ENCODE measurements at regions not wholly inside any gene's neighbourhood (a gene's known extent, or its start where the extent isn't known, plus 50 kb on each side); places are given as distances from the start of the nearest gene placed in this dataset.

DNA sequence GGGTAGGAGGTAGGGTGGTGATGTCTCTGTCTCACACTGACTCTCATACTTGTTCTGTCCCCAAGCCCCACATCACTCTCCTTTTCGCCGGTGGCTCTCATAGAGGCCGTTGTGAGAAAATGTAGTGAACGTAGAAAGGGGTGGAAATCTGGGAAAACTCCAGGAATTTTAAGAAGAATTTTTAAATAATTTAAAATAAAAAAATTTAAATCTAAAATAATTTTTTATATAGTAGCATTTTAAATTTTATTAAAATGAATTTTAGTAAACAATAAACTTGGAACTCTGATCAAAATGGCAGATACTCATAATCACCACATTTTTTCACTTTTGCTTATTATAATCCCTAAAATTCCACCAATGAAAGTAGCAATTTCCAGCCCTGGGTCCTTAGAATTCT lies 473.6 kb upstream of the ZFHX3 start:
- no peak for DNase-seq (ENCODE audit: extremely low spot score)
- TF ChIP-seq, protein P1, sequence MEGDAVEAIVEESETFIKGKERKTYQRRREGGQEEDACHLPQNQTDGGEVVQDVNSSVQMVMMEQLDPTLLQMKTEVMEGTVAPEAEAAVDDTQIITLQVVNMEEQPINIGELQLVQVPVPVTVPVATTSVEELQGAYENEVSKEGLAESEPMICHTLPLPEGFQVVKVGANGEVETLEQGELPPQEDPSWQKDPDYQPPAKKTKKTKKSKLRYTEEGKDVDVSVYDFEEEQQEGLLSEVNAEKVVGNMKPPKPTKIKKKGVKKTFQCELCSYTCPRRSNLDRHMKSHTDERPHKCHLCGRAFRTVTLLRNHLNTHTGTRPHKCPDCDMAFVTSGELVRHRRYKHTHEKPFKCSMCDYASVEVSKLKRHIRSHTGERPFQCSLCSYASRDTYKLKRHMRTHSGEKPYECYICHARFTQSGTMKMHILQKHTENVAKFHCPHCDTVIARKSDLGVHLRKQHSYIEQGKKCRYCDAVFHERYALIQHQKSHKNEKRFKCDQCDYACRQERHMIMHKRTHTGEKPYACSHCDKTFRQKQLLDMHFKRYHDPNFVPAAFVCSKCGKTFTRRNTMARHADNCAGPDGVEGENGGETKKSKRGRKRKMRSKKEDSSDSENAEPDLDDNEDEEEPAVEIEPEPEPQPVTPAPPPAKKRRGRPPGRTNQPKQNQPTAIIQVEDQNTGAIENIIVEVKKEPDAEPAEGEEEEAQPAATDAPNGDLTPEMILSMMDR (IDR thresholded peaks at IDR 0.05; ENCODE audit: control extremely low read depth, extremely low read depth, low read depth, missing control alignments) = no peak
- CTCF ChIA-PET = no interaction called here
- POLR2A ChIA-PET = no interaction called here

DNA sequence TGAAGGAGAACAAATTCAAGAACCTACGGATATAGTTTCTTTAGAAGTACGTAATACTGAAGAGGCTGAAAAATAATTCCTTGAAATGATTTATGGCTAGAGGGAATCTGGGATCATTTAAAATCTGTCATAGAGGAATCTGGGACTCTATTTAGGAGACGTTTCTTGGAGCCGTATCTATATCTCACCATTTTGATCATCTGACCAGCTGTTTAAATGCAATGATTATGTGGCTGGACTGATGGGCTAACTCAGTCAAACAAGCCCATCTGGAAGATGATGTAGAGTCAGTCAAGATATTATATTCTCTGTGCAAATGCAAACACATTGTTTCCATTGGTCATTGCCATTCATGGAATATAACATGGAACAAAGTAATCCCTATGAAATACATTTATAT lies 467.7 kb upstream of the ZFHX3 start:
- POLR2A ChIA-PET = no interaction called here
- TF ChIP-seq, protein P1 (IDR thresholded peaks at IDR 0.05; ENCODE audit: control extremely low read depth, extremely low read depth, low read depth, missing control alignments) = no peak
- DNase-seq (ENCODE audit: extremely low spot score) = no peak
- CTCF ChIA-PET = no interaction called here

DNA sequence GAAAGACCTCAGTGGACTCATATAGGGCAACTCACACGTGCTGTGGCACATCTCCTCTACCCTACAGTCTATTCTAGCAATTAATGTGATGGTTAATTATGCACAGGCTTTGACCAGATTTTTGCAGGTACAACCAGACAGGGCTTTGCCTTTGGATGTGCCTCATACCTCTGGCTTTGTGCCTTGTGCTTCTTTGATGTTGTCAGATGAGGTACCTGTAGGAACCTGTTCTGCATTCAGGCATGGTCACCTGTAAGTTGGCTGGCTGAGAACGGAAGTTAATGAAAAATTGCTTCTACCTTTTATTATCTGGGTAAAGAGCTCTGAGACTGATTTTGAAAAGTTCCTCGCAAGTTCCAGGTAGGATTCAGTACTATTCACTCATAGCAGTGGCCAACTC lies 462.9 kb upstream of the ZFHX3 start:
- ChIA-PET CTCF (no interaction called here), POLR2A (no interaction called here)
- TF ChIP-seq, protein P1 (IDR thresholded peaks at IDR 0.05; ENCODE audit: control extremely low read depth, extremely low read depth, low read depth, missing control alignments) = no peak
- no peak for DNase-seq (ENCODE audit: extremely low spot score)

DNA sequence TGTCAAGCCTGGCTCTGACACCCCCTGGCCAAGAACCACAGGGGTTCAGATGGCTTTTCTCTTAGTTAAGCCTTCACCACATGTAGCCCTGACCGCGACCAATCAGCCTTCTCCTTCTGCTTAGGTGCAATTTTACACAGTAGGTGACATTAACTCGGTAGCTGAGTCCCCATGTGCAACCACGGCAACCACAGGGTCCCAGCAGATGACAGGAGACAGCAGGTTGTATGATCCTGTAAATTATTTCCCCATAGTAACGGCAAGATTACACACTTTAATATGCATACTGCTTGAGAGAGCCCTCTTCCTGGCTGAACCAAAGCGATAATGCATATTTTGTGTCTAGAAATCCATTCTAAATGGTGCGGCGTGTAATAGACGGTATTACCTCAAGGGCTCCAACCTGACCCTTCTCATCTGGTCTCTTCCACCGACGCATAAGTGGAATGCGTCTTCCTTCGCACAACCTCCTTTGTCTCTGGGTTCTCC lies 458.7 kb upstream of the ZFHX3 start:
- TF ChIP-seq, protein P1 (IDR thresholded peaks at IDR 0.05; ENCODE audit: control extremely low read depth, extremely low read depth, low read depth, missing control alignments) = no peak
- no peak for DNase-seq (ENCODE audit: extremely low spot score)
- POLR2A ChIA-PET = no interaction called here
- CTCF ChIA-PET = no interaction called here

DNA sequence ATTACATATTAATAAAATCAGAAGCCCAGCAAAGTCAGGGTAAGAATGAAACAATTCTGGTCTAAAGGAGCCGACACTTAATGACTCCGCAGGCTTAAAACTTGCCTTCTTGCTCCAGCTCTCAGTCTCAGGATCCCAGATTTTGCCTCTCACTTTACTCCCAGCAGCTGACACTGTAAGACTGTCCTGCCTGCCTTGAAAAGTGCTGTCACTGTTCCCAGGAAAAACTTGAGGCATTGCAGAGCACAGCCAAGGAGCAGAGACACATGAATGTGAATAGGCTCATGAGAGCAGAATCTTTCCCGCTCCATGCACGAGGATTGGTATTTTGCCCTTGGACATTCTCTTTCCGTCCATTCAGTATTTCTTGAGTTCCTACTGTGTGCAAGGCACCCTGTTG lies 457.6 kb upstream of the ZFHX3 start:
- no peak for DNase-seq (ENCODE audit: extremely low spot score)
- ChIA-PET POLR2A (no interaction called here), CTCF (interaction anchor here (1.6 kb wide), 1 partner anchor 26 kb away, joined by 3 read pairs; no protein-coding TSS in a partner anchor)
- TF ChIP-seq, protein P1 (IDR thresholded peaks at IDR 0.05; ENCODE audit: control extremely low read depth, extremely low read depth, low read depth, missing control alignments) = no peak

DNA sequence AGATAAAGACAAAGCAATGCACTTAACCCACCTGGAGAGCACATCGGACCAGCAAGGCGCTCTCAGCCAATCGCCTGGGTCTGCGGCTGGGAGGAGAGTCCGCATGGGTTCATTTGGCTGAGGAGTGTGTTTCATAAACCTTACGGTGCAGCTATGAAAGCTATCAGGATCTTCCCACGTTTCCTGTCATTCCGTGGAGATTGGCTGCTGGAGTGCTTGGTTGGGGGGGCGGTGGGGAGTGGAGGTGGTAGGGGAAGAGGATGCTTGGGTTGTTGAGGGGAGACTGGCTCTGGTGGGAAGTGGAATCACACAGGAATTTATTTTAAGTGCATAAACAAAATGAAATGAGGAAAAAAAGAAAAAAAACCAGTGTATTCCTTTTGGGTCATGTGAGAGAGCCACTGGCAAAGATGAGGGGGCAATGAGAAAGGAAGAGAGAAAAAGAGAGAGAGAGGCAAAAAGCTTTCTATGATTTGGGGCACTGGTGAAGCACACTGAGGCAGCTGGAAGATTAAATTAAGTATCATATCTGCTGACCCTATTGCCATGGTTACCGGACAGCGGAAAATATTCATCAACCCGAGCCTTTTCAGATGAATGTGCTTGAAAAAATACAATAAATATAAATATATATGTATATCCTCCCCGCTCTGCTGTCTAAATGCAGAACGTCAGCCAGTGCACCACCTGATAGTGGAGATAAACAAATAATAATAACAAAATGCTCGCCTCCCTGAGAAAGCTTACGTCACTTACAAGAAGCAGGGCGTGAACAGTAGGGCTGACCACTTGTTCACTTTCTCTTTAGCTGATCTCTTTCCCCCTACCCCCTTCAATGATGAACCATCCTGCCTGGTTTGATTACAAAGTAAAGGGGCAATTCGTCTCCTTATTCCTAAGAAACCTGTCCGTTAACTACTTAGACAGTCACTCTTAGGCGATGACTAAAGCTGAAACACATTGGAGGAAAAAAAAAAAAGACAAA lies 457.0 kb upstream of the ZFHX3 start:
- ChIA-PET POLR2A (no interaction called here), CTCF (interaction anchor here (1.6 kb wide), 1 partner anchor 27 kb away, joined by 3 read pairs; no protein-coding TSS in a partner anchor)
- DNase-seq (ENCODE audit: extremely low spot score) = no peak
- TF ChIP-seq, protein P1 (IDR thresholded peaks at IDR 0.05; ENCODE audit: control extremely low read depth, extremely low read depth, low read depth, missing control alignments) = no peak

All from GM10248 (cell line).